ENCODE measurements at regions not wholly inside any gene's neighbourhood (a gene's known extent, or its start where the extent isn't known, plus 50 kb on each side); places are given as distances from the start of the nearest gene placed in this dataset.

GRCh38 chr6:44761046-44761445 lies 373.5 kb downstream of the CDC5L start:
- in situ Hi-C loops (cut with HindIII; ENCODE audit: low pct_unique_long_range_greater_than_20kb, low sequenced_read_pairs) (no loop called here), intact Hi-C loops (cut with micrococcal nuclease; ENCODE audit: unreplicated experiment) (no loop called here)
- Histone ChIP-seq H3K27ac (ENCODE audit: low read length) (no peak overlapping the region), H3K4me1 (ENCODE audit: control insufficient read depth, insufficient read depth, low read length) (no peaks in the 10 kb centered on the region), H3K36me3 (ENCODE audit: control insufficient read depth, insufficient read depth, low read length) (no peaks in the 10 kb centered on the region), H3K9me3 (ENCODE audit: control insufficient read depth, insufficient read depth, low read depth, low read length) (peaks cover 10% of the 10 kb centered on the region), H3K4me3 (ENCODE audit: low read depth in 2 of 2, low read length in 2 of 2) (no peak overlapping the region), H3K27me3 (ENCODE audit: control insufficient read depth, insufficient read depth, low read length) (no peaks in the 10 kb centered on the region)
- DNase-seq (ENCODE audit: low read depth, low spot score) (no peak), ATAC-seq (no peak)
- BruUV-seq (replicated peaks) = no TSS peak
- POLR2A ChIA-PET = no interaction called here
- TF ChIP-seq TCF7L2 (IDR thresholded peaks at IDR 0.05; ENCODE audit: low read depth, low read length) (no peak), POLR2AphosphoS5 (IDR thresholded peaks at IDR 0.05; ENCODE audit: low read depth, low read length) (no peak), SIN3A (IDR thresholded peaks at IDR 0.05; ENCODE audit: borderline replicate concordance, insufficient read depth, low read depth, low read length) (no peak), REST (IDR thresholded peaks at IDR 0.05; ENCODE audit: insufficient read depth in 1 of 2, low read depth in 2 of 2, low read length in 1 of 2) (no peak), CTCF (IDR thresholded peaks at IDR 0.05) (no peak)
- CTCF ChIA-PET = no interaction called here

- TF ChIP-seq SIN3A (IDR thresholded peaks at IDR 0.05; ENCODE audit: borderline replicate concordance, insufficient read depth, low read depth, low read length) (no peak), POLR2AphosphoS5 (IDR thresholded peaks at IDR 0.05; ENCODE audit: low read depth, low read length) (no peak), REST (IDR thresholded peaks at IDR 0.05; ENCODE audit: insufficient read depth in 1 of 2, low read depth in 2 of 2, low read length in 1 of 2) (no peak), CTCF (IDR thresholded peaks at IDR 0.05) (no peak), TCF7L2 (IDR thresholded peaks at IDR 0.05; ENCODE audit: low read depth, low read length) (no peak)
- H3K36me3 ChIP-seq (ENCODE audit: control insufficient read depth, insufficient read depth, low read length) = no peaks in the 10 kb centered on the region
- H3K4me1 ChIP-seq (ENCODE audit: control insufficient read depth, insufficient read depth, low read length) = no peaks in the 10 kb centered on the region
- POLR2A ChIA-PET = no interaction called here
- intact Hi-C loops (cut with micrococcal nuclease; ENCODE audit: unreplicated experiment) = no loop called here
- no peak for ATAC-seq
- peaks cover 10% of the 10 kb centered on the region for H3K9me3 ChIP-seq (ENCODE audit: control insufficient read depth, insufficient read depth, low read depth, low read length)
- no TSS peak for BruUV-seq (replicated peaks)
- H3K27me3 ChIP-seq (ENCODE audit: control insufficient read depth, insufficient read depth, low read length) = no peaks in the 10 kb centered on the region; the same call in 1 of the 2 replicates
- CTCF ChIA-PET = no interaction called here
- DNase-seq (ENCODE audit: low read depth, low spot score) = no peak
- H3K27ac ChIP-seq (ENCODE audit: low read length) = no peak overlapping the region
- no peak overlapping the region for H3K4me3 ChIP-seq (ENCODE audit: low read depth in 2 of 2, low read length in 2 of 2)
- in situ Hi-C loops (cut with HindIII; ENCODE audit: low pct_unique_long_range_greater_than_20kb, low sequenced_read_pairs) = no loop called here
Observed at GRCh38 chr6:44762496-44762895, 375.0 kb downstream of the CDC5L start.
